NCI-H774 (cell line): ENCODE measurements at regions not wholly inside any gene's neighbourhood (a gene's known extent, or its start where the extent isn't known, plus 50 kb on each side); places are given as distances from the start of the nearest gene placed in this dataset.
A peak's percentile ranks its signal among the peaks of the same experiment; 100 is the strongest.
"Not testable (repeated sequence)": the region's sequence is repeated elsewhere in the genome, so short reads cannot be mapped to it uniquely, and the experiment has no call there.

ENCODE experiments used
- DNase-seq: peaks from one replicate; lab custom pipeline; 2025; lab: John Stamatoyannopoulos, UW

GRCh38 chr9:107832871-107833270, 343.3 kb upstream of the KLF4 start:
- no peak for DNase-seq

- DNase-seq: no peak
These were observed 340.9 kb upstream of the KLF4 start for GRCh38 chr9:107830479-107830878.

- DNase-seq: no peak
These were observed 338.3 kb upstream of the KLF4 start for GRCh38 chr9:107827884-107828283.

- DNase-seq: no peak
These were observed 337.7 kb upstream of the KLF4 start for GRCh38 chr9:107827304-107827703.

GRCh38 chr9:107826688-107826983, 337.1 kb upstream of the KLF4 start:
- not testable (repeated sequence) for DNase-seq

- no peak for DNase-seq
These were observed 335.0 kb upstream of the KLF4 start for GRCh38 chr9:107824556-107824955.

- peak; percentile 92 for DNase-seq
These were observed 330.4 kb upstream of the KLF4 start for GRCh38 chr9:107819772-107820565.

GRCh38 chr9:107818503-107818829, 328.9 kb upstream of the KLF4 start:
- not testable (repeated sequence) for DNase-seq

- DNase-seq: not testable (repeated sequence)
These were observed 328.3 kb upstream of the KLF4 start for GRCh38 chr9:107817595-107818502.

GRCh38 chr9:107816561-107817021, 327.0 kb upstream of the KLF4 start:
- no peak for DNase-seq

GRCh38 chr9:107815782-107816560, 326.4 kb upstream of the KLF4 start:
- DNase-seq: no peak

GRCh38 chr9:107813287-107813686, 323.7 kb upstream of the KLF4 start:
- no peak for DNase-seq

- no peak for DNase-seq
These were observed 320.9 kb upstream of the KLF4 start for GRCh38 chr9:107810461-107810961.

GRCh38 chr9:107809871-107810460, 320.4 kb upstream of the KLF4 start:
- DNase-seq: no peak

- DNase-seq: no peak
These were observed 317.6 kb upstream of the KLF4 start for GRCh38 chr9:107807183-107807582.

- no peak for DNase-seq
These were observed 315.6 kb upstream of the KLF4 start for GRCh38 chr9:107805201-107805600.

- DNase-seq: no peak
These were observed 304.7 kb upstream of the KLF4 start for GRCh38 chr9:107794259-107794658.

GRCh38 chr9:107793541-107793940, 304.0 kb upstream of the KLF4 start:
- DNase-seq: no peak

- DNase-seq: no peak
These were observed 303.0 kb upstream of the KLF4 start for GRCh38 chr9:107792596-107792995.

- no peak for DNase-seq
These were observed 302.4 kb upstream of the KLF4 start for GRCh38 chr9:107792006-107792405.

- no peak for DNase-seq
These were observed 299.6 kb upstream of the KLF4 start for GRCh38 chr9:107789001-107789700.
